Esophagus squamous epithelium (tissue), 5 donors: ENCODE measurements at regions not wholly inside any gene's neighbourhood (a gene's known extent, or its start where the extent isn't known, plus 50 kb on each side); places are given as distances from the start of the nearest gene placed in this dataset.
"Not testable (repeated sequence)": the region's sequence is repeated elsewhere in the genome, so short reads cannot be mapped to it uniquely, and the experiment has no call there.

Experiments used
- DNase-seq: peaks from one replicate; lab custom pipeline; 2025; lab: John Stamatoyannopoulos, UW
- H3K27ac ChIP-seq, 4 donors: fragments of 200-600 bp; sonication (generic); one replicate each; pipeline ENCODE4 v1.5.1; 2016 to 2019; ENCODE audit warnings: mild to moderate bottlenecking in 1 of 4
- H3K27me3 ChIP-seq, 4 donors: fragments of 200-600 bp; sonication (generic); 1 replicate in 3 of 4; 2 replicates in 1 of 4; pipeline versions ENCODE4 v1.5.1 to v1.6.0; 2017 to 2021; ENCODE audit warnings: antibody characterized with exemption in 1 of 4
- H3K36me3 ChIP-seq, 3 donors: fragments of 200-600 bp; sonication (generic); one replicate each; pipeline ENCODE4 v1.5.1; 2016 to 2019
- H3K4me1 ChIP-seq, 3 donors: fragments of 200-600 bp; sonication (generic); one replicate each; pipeline ENCODE4 v1.5.1; 2017 to 2019
- H3K4me3 ChIP-seq, 4 donors: fragments of 200-600 bp; sonication (generic); 1 replicate in 3 of 4; 2 replicates in 1 of 4; pipeline ENCODE4 v1.5.1; 2016 to 2019; ENCODE audit warnings: mild to moderate bottlenecking in 2 of 4, moderate library complexity in 1 of 4
- H3K9me3 ChIP-seq, 3 donors: fragments of 200-600 bp; sonication (generic); one replicate each; pipeline ENCODE4 v1.5.1; 2016 to 2019
- CTCF ChIP-seq, 6 experiments: fragments of 450-650 bp in 4 of 6; fragments of 200-600 bp in 2 of 6; sonication (generic) in 2 of 6; IDR thresholded peaks; one replicate each; pipeline ENCODE4 v1.5.1; 2016 to 2019; ENCODE audit warnings: antibody characterized with exemption in 6 of 6, mild to moderate bottlenecking in 4 of 6, moderate library complexity in 4 of 6
- POLR2A ChIP-seq, 4 donors: fragments of 450-650 bp; IDR thresholded peaks; one replicate each; pipeline ENCODE4 v1.6.1; 2017; ENCODE audit warnings: antibody characterized with exemption in 4 of 4, mild to moderate bottlenecking in 4 of 4, moderate library complexity in 3 of 4
- WGBS, 2 donors: methylation state at CpG; one replicate each; pipeline ENCODE4 v1.1.5; 2018; 5-methylcytosine and 5-hydroxymethylcytosine counted together
- intact Hi-C: fragments of 100-400 bp; cut with DNase I; formaldehyde crosslinking; loops from one replicate; pipeline ENCODE4 v1.15.0; 2022
- donor health status: DM: yes; HTN: yes; CAD: no.

DNA sequence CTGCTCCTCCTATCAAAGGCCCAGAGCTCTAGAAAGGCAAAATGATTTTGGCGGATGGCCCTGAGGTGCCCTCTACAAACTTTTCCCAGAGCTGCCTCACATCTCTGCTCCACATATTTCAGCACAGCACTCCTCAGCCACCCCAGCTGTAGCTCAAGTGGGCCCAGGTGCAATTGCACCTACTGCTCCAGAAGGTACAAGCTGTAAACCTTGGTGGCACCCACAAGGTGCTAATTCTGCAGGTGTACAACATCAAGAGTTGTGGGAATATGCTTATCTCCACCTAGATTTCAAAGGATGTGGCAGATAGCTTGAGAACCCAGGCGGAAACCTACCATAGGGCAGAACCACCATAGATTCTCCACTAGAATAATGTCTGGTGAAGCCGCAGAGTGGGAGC is 432.2 kb downstream of the TMEM232 start:
- TF ChIP-seq POLR2A (IDR thresholded peaks at IDR 0.05) = no peak
- TF ChIP-seq CTCF (IDR thresholded peaks at IDR 0.05) = no peak
- intact Hi-C loops = no loop called here
- DNase-seq = no peak
- no peak overlapping the region for H3K4me3 ChIP-seq
- H3K27ac ChIP-seq = no peak overlapping the region
- WGBS, 2 donors = 84 to 87% methylated on average over 3 of the region's 3 CpGs
- no peaks in the 10 kb centered on the region for H3K27me3 ChIP-seq
- H3K4me1 ChIP-seq = no peaks in the 10 kb centered on the region
- no peaks in the 10 kb centered on the region for H3K9me3 ChIP-seq
- no peaks in the 10 kb centered on the region for H3K36me3 ChIP-seq

DNA sequence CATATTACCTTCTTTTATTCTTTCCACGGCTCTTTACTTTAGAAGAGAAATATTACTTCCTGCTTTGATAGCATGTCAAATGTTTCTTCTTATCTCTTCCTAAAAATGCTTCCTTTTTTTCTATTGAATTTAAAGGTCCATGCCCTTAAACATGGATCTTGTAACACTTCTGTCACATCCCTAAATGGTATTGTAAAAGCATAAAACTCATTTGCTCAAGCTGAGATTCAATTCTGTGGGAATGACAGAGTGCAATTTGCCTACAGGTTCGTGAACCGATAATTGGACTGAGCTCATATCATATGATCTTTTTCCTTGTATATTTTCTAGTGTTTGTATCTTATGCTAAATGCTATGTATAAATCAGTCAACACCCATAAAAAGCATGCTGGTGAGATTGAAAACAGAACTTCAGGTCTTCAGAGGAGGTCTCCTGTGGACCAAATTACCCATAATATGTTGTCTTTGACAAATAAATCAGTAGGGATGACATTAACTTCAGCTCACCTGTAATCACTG is 429.3 kb downstream of the TMEM232 start:
- Histone ChIP-seq H3K27ac (no peak overlapping the region), H3K4me1 (no peaks in the 10 kb centered on the region), H3K4me3 (no peak overlapping the region), H3K36me3 (no peaks in the 10 kb centered on the region), H3K27me3 (no peaks in the 10 kb centered on the region), H3K9me3 (no peaks in the 10 kb centered on the region)
- WGBS, 2 donors = 38 to 50% methylated on average over 3 of the region's 3 CpGs
- TF ChIP-seq CTCF (IDR thresholded peaks at IDR 0.05) (no peak), POLR2A (IDR thresholded peaks at IDR 0.05) (no peak)
- intact Hi-C loops = no loop called here
- DNase-seq = no peak

GRCh38 chr5:110304176-110304575 is 422.3 kb downstream of the TMEM232 start:
- WGBS, 2 donors = 26 to 38% methylated on average over 1 of the region's 1 CpG
- TF ChIP-seq CTCF (IDR thresholded peaks at IDR 0.05) (no peak), POLR2A (IDR thresholded peaks at IDR 0.05) (no peak)
- DNase-seq = no peak

GRCh38 chr5:110306650-110307049 is 419.8 kb downstream of the TMEM232 start:
- TF ChIP-seq POLR2A (IDR thresholded peaks at IDR 0.05) (no peak), CTCF (IDR thresholded peaks at IDR 0.05) (no peak)
- Histone ChIP-seq H3K4me3 (no peak overlapping the region), H3K36me3 (no peaks in the 10 kb centered on the region), H3K9me3 (no peaks in the 10 kb centered on the region), H3K4me1 (no peaks in the 10 kb centered on the region), H3K27ac (no peak overlapping the region), H3K27me3 (no peaks in the 10 kb centered on the region)
- no peak for DNase-seq
- intact Hi-C loops = no loop called here
- WGBS, 2 donors = 92 to 100% methylated on average over 2 of the region's 2 CpGs

More at GRCh38 chr5:110304176-110304575, 422.3 kb downstream of the TMEM232 start:
- Histone ChIP-seq H3K36me3 (no peaks in the 10 kb centered on the region), H3K27ac (no peak overlapping the region), H3K4me3 (no peak overlapping the region), H3K9me3 (no peaks in the 10 kb centered on the region), H3K27me3 (no peaks in the 10 kb centered on the region), H3K4me1 (no peaks in the 10 kb centered on the region)
- intact Hi-C loops = no loop called here

GRCh38 chr5:110309222-110309621 is 417.2 kb downstream of the TMEM232 start:
- no peak for TF ChIP-seq CTCF (IDR thresholded peaks at IDR 0.05)
- no peak for TF ChIP-seq POLR2A (IDR thresholded peaks at IDR 0.05)
- Histone ChIP-seq H3K4me1 (no peaks in the 10 kb centered on the region), H3K36me3 (no peaks in the 10 kb centered on the region), H3K9me3 (no peaks in the 10 kb centered on the region), H3K27me3 (no peaks in the 10 kb centered on the region), H3K27ac (no peak overlapping the region), H3K4me3 (no peak overlapping the region)
- intact Hi-C loops = no loop called here
- no peak for DNase-seq
- WGBS, 2 donors = 89 to 95% methylated on average over 1 of the region's 1 CpG

DNA sequence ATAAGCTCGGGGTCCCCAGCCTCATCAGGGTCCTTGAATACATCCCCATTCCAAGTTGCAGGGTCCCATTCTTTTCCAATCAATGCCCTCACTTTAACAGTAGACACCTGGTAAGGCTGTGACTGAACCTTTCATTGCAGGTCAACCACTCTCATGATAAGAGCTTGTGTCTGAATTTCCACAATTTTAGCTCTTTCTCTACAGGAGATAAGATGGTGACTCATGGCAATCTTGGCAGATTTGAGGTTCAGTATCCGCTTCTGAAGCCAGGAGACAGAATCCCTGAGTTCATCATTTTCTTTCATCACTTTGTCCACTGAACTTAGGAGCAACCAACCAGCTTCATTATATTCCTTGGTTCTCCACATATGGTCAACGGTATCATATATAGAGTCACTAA is 409.9 kb downstream of the TMEM232 start:
- H3K9me3 ChIP-seq, H3K4me3 ChIP-seq, H3K27me3 ChIP-seq, H3K36me3 ChIP-seq, H3K4me1 ChIP-seq, H3K27ac ChIP-seq, intact Hi-C loops, DNase-seq: not testable (repeated sequence)
- WGBS, 2 donors = 43 to 55% methylated on average over 3 of the region's 3 CpGs
